GM13977 (cell line): ENCODE measurements at regions not wholly inside any gene's neighbourhood (a gene's known extent, or its start where the extent isn't known, plus 50 kb on each side); places are given as distances from the start of the nearest gene placed in this dataset.

Experiments
- DNase-seq: peaks from one replicate; pipeline ENCODE4 v3.0.0; 2012; ENCODE audit warnings: low spot score
- in situ Hi-C: fragments of 300-500 bp; cut with MboI; formaldehyde crosslinking; loops from one replicate; pipeline ENCODE4 v1.12.0; 2022; ENCODE audit warnings: low sequenced_read_pairs, low pct_unique_long_range_greater_than_20kb, mixed read lengths, inconsistent platforms; ENCODE audit not compliant: unreplicated experiment
- TF ChIP-seq, protein P1 (sequence below): IDR thresholded peaks from 2 replicates; pipeline ENCODE4 v1.5.1; 2012; ENCODE audit warnings: mild to moderate bottlenecking, control low read depth; ENCODE audit not compliant: insufficient read depth; ENCODE audit errors: extremely low read depth, missing control alignments

- in situ Hi-C loops: no loop called here
- TF ChIP-seq, protein P1, sequence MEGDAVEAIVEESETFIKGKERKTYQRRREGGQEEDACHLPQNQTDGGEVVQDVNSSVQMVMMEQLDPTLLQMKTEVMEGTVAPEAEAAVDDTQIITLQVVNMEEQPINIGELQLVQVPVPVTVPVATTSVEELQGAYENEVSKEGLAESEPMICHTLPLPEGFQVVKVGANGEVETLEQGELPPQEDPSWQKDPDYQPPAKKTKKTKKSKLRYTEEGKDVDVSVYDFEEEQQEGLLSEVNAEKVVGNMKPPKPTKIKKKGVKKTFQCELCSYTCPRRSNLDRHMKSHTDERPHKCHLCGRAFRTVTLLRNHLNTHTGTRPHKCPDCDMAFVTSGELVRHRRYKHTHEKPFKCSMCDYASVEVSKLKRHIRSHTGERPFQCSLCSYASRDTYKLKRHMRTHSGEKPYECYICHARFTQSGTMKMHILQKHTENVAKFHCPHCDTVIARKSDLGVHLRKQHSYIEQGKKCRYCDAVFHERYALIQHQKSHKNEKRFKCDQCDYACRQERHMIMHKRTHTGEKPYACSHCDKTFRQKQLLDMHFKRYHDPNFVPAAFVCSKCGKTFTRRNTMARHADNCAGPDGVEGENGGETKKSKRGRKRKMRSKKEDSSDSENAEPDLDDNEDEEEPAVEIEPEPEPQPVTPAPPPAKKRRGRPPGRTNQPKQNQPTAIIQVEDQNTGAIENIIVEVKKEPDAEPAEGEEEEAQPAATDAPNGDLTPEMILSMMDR: no peak
- no peak for DNase-seq
Measured at GRCh38 chr5:18334949-18335348, 700.7 kb downstream of the TAF11L14 start.

DNA sequence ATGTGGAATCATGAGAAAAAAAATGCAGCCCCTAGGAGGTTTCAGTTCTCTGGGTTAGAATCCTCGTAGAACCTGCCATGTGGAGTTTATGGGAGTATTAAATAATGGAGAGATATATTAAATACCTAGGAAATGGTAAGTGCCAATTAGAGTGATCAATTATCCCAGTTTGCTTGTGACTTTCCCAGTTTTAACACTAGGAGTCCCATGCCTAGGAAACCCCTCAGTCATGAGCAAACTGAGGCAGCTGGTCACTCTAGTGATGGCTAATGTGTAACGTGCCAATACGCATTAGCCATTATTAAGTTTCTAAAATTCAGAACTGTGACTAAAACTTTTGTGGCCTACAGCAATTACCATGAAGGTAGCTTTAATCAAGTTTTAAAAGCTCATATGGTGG lies 720.6 kb downstream of the TAF11L14 start:
- DNase-seq: no peak
- TF ChIP-seq, protein P1: no peak
- in situ Hi-C loops: no loop called here

DNA sequence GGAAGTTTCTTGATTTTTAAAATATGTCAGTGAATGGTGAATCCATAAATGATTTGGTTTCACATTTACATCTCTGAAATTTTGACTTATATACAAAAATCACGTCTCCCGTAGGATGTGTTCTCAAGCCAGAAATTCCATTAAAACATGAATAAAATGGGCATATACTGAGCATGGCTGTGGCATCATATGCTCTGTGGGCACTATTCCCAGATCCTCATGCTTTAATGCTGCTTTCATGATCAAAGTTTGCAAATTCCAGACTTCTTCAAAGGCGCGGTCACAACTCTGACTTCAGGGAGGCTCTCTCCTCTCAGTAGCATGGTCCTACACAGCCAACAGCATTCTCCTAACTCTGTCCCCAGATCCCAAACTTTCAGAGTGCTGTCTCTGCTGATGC lies 723.2 kb downstream of the TAF11L14 start:
- DNase-seq: no peak
- TF ChIP-seq, protein P1: no peak
- in situ Hi-C loops: no loop called here

DNA sequence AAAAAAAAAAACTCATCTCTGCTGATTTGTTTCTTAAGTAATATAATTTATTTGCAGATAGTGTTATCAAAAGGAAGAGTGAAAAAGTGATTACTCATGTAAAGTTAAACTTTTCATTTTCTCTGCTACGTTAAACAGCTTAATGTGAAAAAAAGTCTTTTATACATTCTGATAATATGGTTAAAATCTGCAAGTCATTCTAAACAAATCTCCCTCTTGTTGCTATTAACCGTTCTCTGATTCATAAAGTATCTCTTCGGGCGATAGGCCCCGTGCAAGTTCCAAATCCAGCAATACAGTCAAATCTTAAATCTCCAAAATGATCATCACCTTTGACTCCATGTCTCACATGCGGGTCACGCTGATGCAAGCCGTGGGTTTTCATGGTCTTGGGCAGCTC lies 732.0 kb downstream of the TAF11L14 start:
- no peak for DNase-seq
- TF ChIP-seq, protein P1: no peak
- in situ Hi-C loops: no loop called here

GRCh38 chr5:18370531-18370930 lies 736.3 kb downstream of the TAF11L14 start:
- in situ Hi-C loops: no loop called here
- TF ChIP-seq, protein P1: no peak
- no peak for DNase-seq

- TF ChIP-seq, protein P1: no peak
- DNase-seq: no peak
- in situ Hi-C loops: no loop called here
Measured at GRCh38 chr5:18375641-18376040, 741.4 kb downstream of the TAF11L14 start.

GRCh38 chr5:18378066-18378465 lies 743.8 kb downstream of the TAF11L14 start:
- in situ Hi-C loops: no loop called here
- TF ChIP-seq, protein P1: no peak
- no peak for DNase-seq
